ENCODE measurements at regions not wholly inside any gene's neighbourhood (a gene's known extent, or its start where the extent isn't known, plus 50 kb on each side); places are given as distances from the start of the nearest gene placed in this dataset.

DNA sequence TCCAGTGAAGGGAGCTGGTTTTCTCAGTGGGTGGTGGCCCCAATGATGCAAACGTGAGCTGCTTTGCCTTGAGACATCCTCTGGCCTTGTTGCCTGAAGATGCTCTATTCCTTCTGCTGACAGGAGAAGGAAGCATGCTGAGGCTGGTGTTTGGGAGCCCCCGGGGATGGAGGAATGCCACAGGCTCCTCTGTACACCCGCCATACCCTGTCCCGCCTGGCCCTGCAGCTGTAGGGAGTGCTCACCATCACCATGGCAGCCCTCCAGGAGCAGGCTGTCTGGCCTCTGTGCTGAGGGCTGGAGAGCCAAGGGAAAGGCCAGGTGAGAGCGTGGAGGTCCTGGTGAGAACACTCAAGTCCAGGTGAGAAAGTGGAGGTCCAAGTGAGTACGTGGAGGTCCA, 134.4 kb downstream of the MRPL36 start:
- ATAC-seq, result no peak
- TF ChIP-seq BACH2 (CRISPR knock-in tag; IDR thresholded peaks at IDR 0.05; ENCODE audit: borderline replicate concordance) (no peak), ZNF70 (CRISPR knock-in tag; IDR thresholded peaks at IDR 0.05) (no peak), OSR1 (CRISPR knock-in tag; IDR thresholded peaks at IDR 0.05) (no peak), CSDC2 (CRISPR knock-in tag; IDR thresholded peaks at IDR 0.05) (no peak)
- TF ChIP-seq, protein P1, sequence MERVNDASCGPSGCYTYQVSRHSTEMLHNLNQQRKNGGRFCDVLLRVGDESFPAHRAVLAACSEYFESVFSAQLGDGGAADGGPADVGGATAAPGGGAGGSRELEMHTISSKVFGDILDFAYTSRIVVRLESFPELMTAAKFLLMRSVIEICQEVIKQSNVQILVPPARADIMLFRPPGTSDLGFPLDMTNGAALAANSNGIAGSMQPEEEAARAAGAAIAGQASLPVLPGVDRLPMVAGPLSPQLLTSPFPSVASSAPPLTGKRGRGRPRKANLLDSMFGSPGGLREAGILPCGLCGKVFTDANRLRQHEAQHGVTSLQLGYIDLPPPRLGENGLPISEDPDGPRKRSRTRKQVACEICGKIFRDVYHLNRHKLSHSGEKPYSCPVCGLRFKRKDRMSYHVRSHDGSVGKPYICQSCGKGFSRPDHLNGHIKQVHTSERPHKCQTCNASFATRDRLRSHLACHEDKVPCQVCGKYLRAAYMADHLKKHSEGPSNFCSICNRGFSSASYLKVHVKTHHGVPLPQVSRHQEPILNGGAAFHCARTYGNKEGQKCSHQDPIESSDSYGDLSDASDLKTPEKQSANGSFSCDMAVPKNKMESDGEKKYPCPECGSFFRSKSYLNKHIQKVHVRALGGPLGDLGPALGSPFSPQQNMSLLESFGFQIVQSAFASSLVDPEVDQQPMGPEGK (CRISPR knock-in tag; IDR thresholded peaks at IDR 0.05; ENCODE audit: borderline replicate concordance), result no peak
- TF ChIP-seq, protein P2, sequence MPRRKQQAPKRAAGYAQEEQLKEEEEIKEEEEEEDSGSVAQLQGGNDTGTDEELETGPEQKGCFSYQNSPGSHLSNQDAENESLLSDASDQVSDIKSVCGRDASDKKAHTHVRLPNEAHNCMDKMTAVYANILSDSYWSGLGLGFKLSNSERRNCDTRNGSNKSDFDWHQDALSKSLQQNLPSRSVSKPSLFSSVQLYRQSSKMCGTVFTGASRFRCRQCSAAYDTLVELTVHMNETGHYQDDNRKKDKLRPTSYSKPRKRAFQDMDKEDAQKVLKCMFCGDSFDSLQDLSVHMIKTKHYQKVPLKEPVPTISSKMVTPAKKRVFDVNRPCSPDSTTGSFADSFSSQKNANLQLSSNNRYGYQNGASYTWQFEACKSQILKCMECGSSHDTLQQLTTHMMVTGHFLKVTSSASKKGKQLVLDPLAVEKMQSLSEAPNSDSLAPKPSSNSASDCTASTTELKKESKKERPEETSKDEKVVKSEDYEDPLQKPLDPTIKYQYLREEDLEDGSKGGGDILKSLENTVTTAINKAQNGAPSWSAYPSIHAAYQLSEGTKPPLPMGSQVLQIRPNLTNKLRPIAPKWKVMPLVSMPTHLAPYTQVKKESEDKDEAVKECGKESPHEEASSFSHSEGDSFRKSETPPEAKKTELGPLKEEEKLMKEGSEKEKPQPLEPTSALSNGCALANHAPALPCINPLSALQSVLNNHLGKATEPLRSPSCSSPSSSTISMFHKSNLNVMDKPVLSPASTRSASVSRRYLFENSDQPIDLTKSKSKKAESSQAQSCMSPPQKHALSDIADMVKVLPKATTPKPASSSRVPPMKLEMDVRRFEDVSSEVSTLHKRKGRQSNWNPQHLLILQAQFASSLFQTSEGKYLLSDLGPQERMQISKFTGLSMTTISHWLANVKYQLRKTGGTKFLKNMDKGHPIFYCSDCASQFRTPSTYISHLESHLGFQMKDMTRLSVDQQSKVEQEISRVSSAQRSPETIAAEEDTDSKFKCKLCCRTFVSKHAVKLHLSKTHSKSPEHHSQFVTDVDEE (CRISPR knock-in tag; IDR thresholded peaks at IDR 0.05), result no peak

DNA sequence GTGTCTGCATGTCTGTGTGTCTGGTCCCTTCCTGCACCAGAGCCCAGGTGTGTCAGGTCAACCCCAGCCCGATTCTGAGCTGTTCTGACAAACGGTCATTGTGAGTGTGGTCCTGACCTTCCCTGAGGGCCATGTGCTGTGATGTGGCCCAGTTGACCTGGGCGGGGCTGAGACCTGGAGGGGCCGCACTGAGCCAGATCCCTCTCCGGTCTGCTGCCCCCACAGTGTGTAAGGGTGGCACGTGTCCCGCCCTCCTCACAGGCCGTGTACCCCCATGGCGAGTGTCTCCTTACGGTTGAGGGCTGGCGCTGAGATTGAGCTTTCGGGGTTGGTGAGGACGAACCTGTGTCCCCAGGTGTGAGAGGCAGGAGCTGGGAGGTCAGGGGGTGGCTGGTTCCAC, 136.5 kb downstream of the MRPL36 start:
- no peak for ATAC-seq
- TF ChIP-seq, protein P3, sequence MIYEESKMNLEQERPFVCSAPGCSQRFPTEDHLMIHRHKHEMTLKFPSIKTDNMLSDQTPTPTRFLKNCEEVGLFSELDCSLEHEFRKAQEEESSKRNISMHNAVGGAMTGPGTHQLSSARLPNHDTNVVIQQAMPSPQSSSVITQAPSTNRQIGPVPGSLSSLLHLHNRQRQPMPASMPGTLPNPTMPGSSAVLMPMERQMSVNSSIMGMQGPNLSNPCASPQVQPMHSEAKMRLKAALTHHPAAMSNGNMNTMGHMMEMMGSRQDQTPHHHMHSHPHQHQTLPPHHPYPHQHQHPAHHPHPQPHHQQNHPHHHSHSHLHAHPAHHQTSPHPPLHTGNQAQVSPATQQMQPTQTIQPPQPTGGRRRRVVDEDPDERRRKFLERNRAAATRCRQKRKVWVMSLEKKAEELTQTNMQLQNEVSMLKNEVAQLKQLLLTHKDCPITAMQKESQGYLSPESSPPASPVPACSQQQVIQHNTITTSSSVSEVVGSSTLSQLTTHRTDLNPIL (CRISPR knock-in tag; IDR thresholded peaks at IDR 0.05; ENCODE audit: low read depth), result no peak
- TF ChIP-seq RARB (CRISPR knock-in tag; IDR thresholded peaks at IDR 0.05) (no peak), ISL1 (CRISPR knock-in tag; IDR thresholded peaks at IDR 0.05) (no peak), TOX (CRISPR knock-in tag; IDR thresholded peaks at IDR 0.05; ENCODE audit: borderline replicate concordance) (no peak), ZNF70 (CRISPR knock-in tag; IDR thresholded peaks at IDR 0.05) (no peak), ZNF8 (CRISPR knock-in tag; IDR thresholded peaks at IDR 0.05) (no peak), ZC3H10 (CRISPR knock-in tag; IDR thresholded peaks at IDR 0.05) (no peak), BACH2 (CRISPR knock-in tag; IDR thresholded peaks at IDR 0.05; ENCODE audit: borderline replicate concordance) (no peak), ARNTL (CRISPR knock-in tag; IDR thresholded peaks at IDR 0.05; ENCODE audit: borderline replicate concordance, low read depth) (no peak), PPARA (CRISPR knock-in tag; IDR thresholded peaks at IDR 0.05; ENCODE audit: borderline replicate concordance) (no peak), OSR1 (CRISPR knock-in tag; IDR thresholded peaks at IDR 0.05) (no peak), GLIS3 (CRISPR knock-in tag; IDR thresholded peaks at IDR 0.05) (no peak), ESRRG (CRISPR knock-in tag; IDR thresholded peaks at IDR 0.05) (no peak), TCF4 (CRISPR knock-in tag; IDR thresholded peaks at IDR 0.05; ENCODE audit: borderline replicate concordance) (no peak), ZFP3 (CRISPR knock-in tag; IDR thresholded peaks at IDR 0.05) (no peak), SNAI2 (CRISPR knock-in tag; IDR thresholded peaks at IDR 0.05) (no peak)
- TF ChIP-seq, protein P4, sequence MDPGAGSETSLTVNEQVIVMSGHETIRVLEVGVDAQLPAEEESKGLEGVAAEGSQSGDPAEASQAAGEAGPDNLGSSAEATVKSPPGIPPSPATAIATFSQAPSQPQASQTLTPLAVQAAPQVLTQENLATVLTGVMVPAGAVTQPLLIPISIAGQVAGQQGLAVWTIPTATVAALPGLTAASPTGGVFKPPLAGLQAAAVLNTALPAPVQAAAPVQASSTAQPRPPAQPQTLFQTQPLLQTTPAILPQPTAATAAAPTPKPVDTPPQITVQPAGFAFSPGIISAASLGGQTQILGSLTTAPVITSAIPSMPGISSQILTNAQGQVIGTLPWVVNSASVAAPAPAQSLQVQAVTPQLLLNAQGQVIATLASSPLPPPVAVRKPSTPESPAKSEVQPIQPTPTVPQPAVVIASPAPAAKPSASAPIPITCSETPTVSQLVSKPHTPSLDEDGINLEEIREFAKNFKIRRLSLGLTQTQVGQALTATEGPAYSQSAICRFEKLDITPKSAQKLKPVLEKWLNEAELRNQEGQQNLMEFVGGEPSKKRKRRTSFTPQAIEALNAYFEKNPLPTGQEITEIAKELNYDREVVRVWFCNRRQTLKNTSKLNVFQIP (CRISPR knock-in tag; IDR thresholded peaks at IDR 0.05; ENCODE audit: borderline replicate concordance, low read depth), result no peak
- TF ChIP-seq, protein P2 (CRISPR knock-in tag; IDR thresholded peaks at IDR 0.05), result no peak
- TF ChIP-seq, protein P1 (CRISPR knock-in tag; IDR thresholded peaks at IDR 0.05; ENCODE audit: borderline replicate concordance), result no peak
